AG10803 (cell line): ENCODE measurements at regions not wholly inside any gene's neighbourhood (a gene's known extent, or its start where the extent isn't known, plus 50 kb on each side); places are given as distances from the start of the nearest gene placed in this dataset.
"Not testable (repeated sequence)": the region's sequence is repeated elsewhere in the genome, so short reads cannot be mapped to it uniquely, and the experiment has no call there.

Source experiments
- DNase-seq: peaks from one replicate; pipeline ENCODE4 v3.0.0; 2010; ENCODE audit warnings: low read depth
- H3K4me3 ChIP-seq: 2 replicates; pipeline ENCODE4 v1.5.1; 2011; ENCODE audit warnings: mild to moderate bottlenecking, low read length, control low read depth
- TF ChIP-seq, protein P1 (sequence below): conservative IDR thresholded peaks from 2 replicates; pipeline ENCODE4 v1.5.1; 2011; ENCODE audit warnings: mild to moderate bottlenecking, low read length, control low read depth, inconsistent platforms

DNA sequence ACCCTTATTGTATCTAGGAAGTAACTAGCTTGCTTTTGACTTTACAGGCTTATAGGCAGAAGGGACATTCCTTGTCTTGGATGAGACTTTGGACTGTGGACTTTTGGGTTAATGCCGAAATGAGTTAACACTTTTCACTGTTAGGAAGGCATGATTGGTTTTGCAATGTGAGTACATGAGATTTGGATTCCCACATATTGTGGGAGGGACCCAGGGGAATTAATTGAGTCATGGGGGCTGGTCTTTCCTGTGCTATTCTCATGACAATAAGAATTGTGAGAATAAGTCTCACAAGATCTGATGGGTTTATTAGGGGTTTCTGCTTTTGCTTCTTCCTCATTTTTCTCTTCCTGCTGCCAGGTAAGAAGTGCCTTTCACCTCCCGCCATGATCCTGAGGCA lies 417.5 kb downstream of the HINT1 start:
- no peak overlapping the region for H3K4me3 ChIP-seq
- TF ChIP-seq, protein P1, sequence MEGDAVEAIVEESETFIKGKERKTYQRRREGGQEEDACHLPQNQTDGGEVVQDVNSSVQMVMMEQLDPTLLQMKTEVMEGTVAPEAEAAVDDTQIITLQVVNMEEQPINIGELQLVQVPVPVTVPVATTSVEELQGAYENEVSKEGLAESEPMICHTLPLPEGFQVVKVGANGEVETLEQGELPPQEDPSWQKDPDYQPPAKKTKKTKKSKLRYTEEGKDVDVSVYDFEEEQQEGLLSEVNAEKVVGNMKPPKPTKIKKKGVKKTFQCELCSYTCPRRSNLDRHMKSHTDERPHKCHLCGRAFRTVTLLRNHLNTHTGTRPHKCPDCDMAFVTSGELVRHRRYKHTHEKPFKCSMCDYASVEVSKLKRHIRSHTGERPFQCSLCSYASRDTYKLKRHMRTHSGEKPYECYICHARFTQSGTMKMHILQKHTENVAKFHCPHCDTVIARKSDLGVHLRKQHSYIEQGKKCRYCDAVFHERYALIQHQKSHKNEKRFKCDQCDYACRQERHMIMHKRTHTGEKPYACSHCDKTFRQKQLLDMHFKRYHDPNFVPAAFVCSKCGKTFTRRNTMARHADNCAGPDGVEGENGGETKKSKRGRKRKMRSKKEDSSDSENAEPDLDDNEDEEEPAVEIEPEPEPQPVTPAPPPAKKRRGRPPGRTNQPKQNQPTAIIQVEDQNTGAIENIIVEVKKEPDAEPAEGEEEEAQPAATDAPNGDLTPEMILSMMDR = no peak
- no peak for DNase-seq

DNA sequence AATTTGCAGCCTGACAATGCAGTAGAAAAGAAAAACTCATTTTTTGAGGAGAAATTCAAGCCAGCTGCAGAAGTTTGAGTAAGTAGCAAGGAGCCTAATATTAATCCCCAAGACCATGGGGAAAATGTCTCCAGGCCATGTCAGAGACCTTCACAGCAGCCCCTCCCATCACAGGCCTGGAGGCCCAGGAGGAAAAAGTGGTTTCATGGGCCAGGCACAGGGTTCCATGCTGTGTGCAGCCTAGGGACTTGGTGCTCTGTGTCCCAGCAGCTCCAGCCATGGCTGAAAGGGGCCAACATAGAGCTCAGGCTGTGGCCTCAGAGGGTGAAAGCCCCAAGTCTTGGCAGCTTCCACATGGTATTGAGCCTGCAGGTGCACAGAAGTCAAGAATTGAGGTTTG lies 418.4 kb downstream of the HINT1 start:
- DNase-seq, H3K4me3 ChIP-seq: not testable (repeated sequence)

DNA sequence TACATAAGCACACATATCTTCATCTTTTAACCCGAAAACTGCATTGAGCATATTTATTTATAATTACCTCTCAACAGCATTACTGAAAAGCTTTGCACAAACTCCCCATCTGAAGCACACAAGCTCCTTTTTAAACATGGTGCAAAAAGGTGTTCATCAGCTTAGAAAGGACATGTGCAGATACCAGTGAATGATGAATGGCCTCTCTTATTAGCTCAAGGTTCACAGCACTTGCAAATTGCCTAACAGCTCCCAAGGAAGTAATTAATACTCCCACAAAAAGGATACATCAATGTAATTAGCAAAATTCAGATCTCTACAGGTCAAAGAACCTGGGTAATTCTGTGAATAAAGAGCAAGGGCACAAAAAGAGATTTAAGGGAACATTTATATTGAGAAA lies 422.0 kb downstream of the HINT1 start:
- TF ChIP-seq, protein P1 = no peak
- no peak overlapping the region for H3K4me3 ChIP-seq
- no peak for DNase-seq

DNA sequence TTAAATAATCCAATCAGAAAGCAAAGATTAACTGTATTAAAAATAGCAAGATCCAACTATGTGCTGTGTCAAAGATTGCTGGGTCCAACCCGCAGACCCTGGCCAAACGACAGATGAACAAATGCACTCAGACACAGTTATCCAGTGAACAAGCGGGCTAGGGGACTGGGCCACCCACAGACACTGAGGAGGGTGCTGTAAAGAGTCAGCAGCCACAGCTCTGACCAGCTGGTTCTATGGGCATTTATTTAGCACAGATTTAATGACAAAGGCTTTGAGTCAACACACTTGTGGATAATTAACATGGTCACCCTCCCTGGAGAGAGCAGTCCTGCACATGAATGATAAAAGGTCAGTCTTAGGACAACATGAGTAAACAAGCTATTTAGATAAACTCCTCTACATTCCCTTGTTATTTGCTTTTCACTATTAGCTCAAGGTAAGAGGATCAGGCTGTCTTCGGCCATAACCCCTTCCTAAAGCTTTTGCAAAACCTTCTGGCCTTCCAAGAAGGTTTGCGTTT lies 424.9 kb downstream of the HINT1 start:
- H3K4me3 ChIP-seq = no peak overlapping the region
- no peak for DNase-seq
- TF ChIP-seq, protein P1 = no peak

DNA sequence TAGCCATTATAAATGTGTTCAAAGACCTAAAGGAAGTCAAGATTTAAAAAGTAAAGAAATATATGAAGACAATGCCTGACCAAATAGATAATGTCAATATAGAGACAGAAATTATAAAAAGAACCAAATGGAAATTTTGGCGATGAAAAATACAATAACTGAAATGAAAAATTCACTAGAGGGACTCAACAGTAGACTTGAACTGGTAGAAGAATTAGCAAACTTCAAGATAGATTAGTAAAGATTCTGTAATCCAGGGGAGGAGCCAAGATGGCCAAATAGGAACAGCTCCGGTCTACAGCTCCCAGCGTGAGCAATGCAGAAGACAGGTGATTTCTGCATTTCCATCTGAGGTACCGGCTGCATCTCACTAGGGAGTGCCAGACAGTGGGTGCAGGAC lies 433.2 kb downstream of the HINT1 start:
- DNase-seq = no peak
- TF ChIP-seq, protein P1 = no peak
- H3K4me3 ChIP-seq = no peak overlapping the region

DNA sequence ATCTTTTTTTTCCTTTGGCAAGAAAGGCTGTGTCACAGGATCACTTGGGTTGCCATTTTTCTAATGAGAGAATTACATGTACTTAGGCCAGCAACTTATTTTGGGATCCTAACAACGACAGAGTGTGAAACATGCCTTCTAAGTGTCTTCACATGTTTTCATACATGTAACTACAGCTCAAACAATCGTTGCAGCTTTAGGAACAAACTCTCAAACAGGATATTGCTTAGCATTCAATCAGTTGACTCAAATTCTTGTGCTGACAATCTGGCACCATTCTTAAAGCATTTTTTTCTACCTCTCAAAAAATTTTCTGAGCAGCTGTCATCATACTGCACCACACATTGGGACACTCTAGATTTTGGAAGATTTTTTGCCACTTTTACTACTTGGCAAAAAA lies 435.5 kb downstream of the HINT1 start:
- DNase-seq = no peak
- no peak overlapping the region for H3K4me3 ChIP-seq
- TF ChIP-seq, protein P1 = no peak

DNA sequence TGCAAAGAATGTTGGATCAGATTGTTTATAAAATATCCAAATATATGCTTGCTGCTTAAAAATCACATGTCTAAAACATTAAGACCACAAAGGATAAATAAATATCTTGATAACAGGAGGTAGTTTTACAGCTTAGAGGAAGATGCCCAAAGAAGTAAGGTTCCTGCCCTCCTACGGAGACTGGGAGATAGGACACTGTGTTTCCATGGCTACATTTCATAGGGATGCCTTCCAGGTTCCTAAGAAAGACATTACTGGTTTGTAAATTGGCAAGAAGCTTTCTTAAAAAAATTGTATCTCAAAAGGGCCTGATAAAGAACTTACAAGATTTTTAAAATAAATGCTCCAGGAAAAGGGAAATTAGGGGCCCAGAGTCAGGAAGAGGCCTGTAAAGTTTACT lies 437.2 kb downstream of the HINT1 start:
- no peak for DNase-seq
- H3K4me3 ChIP-seq = no peak overlapping the region
- TF ChIP-seq, protein P1 = no peak

DNA sequence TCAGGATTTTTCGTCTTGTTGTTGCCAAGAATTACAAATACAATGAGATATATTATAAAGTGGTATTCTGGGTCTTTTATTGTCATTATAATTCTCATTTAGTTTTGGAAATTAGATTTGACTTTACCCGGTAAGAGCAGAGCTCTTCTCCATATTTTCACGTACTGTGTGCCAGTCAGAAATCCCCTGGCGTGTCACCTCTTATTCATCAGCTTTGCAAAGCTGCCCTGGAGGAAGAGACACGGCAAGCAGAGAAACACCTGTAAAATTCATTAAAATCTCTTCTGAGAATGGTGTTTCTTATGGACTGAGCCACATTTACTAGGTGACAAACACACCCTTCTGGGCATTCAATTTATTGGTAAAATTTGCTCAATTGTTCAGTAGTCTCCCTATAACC lies 440.4 kb downstream of the HINT1 start:
- TF ChIP-seq, protein P1 = no peak
- H3K4me3 ChIP-seq = no peak overlapping the region

More for the DNA sequence above, 440.4 kb downstream of the HINT1 start:
- DNase-seq = no peak
